Activated naive CD8-positive, alpha-beta T cell treated with anti-CD3 and anti-CD28 coated beads, Interleukin-2, amount 50 U/mL, for 24 hours (primary cell): ENCODE measurements at regions not wholly inside any gene's neighbourhood (a gene's known extent, or its start where the extent isn't known, plus 50 kb on each side); places are given as distances from the start of the nearest gene placed in this dataset.

Experiments
- ATAC-seq: fragments of 150-1000 bp; cut with Tn5 transposase; one replicate; pipeline ENCODE4 v1.10.0; 2021
- DNase-seq: peaks from one replicate; pipeline ENCODE4 v3.0.0; 2021
- H3K27ac Mint-ChIP-seq: one replicate; pipeline ENCODE4 v1.8.0; 2021; ENCODE audit warnings: mild to moderate bottlenecking, mixed read lengths
- H3K27me3 Mint-ChIP-seq: one replicate; pipeline ENCODE4 v1.8.0; 2021; ENCODE audit warnings: mixed read lengths
- H3K36me3 Mint-ChIP-seq: one replicate; pipeline ENCODE4 v1.8.0; 2021; ENCODE audit warnings: low read depth, mixed read lengths
- H3K4me1 Mint-ChIP-seq: one replicate; pipeline ENCODE4 v1.8.0; 2021; ENCODE audit warnings: mixed read lengths
- H3K4me3 Mint-ChIP-seq: one replicate; pipeline ENCODE4 v1.8.0; 2021; ENCODE audit warnings: mild to moderate bottlenecking, moderate library complexity, mixed read lengths
- H3K9me3 Mint-ChIP-seq: one replicate; pipeline ENCODE4 v1.8.0; 2021; ENCODE audit warnings: mixed read lengths

DNA sequence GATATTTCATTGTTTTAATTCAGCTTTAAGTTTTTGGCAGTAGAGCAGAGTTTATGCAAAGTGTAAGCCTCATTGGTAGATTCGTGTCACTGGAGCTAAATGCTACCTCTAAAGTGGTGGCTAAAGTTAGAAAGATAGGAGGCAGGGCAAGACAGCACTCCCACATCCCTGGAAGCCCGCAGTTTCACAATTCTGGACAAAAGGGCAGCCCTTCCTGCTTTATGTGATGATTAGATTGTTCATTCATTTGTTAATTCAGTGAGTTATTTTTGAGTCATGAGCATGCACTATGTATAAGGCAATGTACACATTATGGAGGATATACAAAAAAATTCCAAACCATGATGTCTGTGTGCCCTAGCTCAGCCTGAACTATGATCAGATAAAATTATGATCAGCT is 52.1 kb upstream of the EIF3M start:
- H3K36me3 Mint-ChIP-seq, result no peaks in the 10 kb centered on the region

DNA sequence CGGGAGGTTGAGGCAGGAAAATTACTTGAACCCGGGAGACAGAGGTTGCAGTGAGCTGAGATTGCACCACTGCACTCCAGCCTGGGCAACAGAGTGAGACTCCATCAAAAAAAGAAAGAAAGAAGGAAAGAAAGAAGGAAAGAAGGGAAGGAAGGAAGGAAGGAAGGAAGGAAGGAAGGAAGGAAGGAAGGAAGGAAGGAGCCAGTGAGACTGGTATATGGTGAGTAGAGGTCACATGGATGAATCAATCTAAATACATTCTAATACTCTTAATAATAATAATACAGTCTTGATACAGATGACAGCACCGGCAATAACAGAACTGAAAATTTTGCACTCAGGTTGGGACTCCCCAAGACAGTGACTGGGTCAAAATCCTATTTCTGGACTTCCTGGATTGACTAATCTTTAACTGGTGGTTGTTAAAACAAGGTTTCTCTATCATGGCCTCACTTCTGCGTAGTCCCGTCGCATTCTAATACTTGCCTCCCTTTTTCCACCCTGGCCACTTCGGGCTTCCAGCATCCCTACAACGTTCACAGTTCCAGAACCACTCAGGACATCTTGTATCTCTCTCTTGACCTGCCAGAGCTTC is 53.5 kb upstream of the EIF3M start:
- no peaks in the 10 kb centered on the region for H3K9me3 Mint-ChIP-seq
- no peaks in the 10 kb centered on the region for H3K36me3 Mint-ChIP-seq
- H3K4me3 Mint-ChIP-seq, result no peak overlapping the region
- ATAC-seq, result no peak
- DNase-seq, result no peak
- H3K27ac Mint-ChIP-seq, result no peak overlapping the region
- H3K27me3 Mint-ChIP-seq, result peaks cover 2% of the 10 kb centered on the region
- H3K4me1 Mint-ChIP-seq, result no peaks in the 10 kb centered on the region

More for the DNA sequence above, 52.1 kb upstream of the EIF3M start:
- no peak for DNase-seq
- Mint-ChIP-seq H3K27ac (no peak overlapping the region), H3K9me3 (no peaks in the 10 kb centered on the region), H3K27me3 (peaks cover 3% of the 10 kb centered on the region), H3K4me1 (no peaks in the 10 kb centered on the region), H3K4me3 (no peak overlapping the region)
- no peak for ATAC-seq

DNA sequence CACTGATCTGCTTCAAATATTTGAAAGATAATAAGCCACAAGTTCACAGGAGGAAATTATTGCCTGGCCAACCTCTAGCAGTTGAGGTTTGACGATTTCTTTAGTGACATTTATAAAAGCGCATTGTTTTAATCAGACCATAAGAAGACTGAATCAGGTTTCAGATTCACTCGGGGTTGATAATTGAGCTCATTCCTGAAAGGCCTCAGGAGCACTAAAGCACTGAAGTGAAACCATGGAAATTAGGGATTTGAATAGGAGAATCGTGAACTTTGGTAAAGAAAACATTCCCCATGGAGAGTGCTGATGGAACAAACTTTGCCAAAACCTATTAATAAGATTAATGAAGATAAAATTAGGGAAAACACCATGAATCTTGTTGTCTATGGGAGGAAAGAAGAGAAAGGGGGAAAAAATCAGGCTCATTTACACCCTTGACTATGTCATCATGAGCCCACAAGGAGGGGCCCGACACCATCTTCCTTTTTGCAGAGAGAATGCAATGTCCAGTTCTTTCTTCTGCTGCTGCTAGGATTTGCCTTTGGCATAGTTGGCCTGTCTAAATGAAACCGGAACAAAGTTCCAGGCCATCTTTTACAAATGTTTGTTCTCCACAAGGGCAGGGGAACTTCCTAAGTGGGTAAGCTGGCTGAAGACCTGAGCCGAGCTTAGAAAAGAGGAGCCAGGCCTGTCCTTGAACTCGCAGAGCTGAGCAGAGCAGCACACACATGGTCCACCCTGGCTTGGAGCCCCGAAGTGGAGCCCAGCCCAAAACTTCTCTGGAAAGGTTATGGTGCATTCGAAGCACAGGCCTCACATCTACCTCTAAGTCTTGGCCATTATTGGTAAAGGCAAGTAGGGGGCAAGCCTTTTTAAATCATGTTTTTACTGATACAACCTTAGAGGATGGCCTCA is 56.1 kb upstream of the EIF3M start:
- no peak overlapping the region for H3K4me3 Mint-ChIP-seq
- no peaks in the 10 kb centered on the region for H3K4me1 Mint-ChIP-seq
- H3K27me3 Mint-ChIP-seq, result peaks cover 2% of the 10 kb centered on the region
- no peak overlapping the region for H3K27ac Mint-ChIP-seq
- ATAC-seq (no peak), DNase-seq (no peak)
- no peaks in the 10 kb centered on the region for H3K9me3 Mint-ChIP-seq
- no peaks in the 10 kb centered on the region for H3K36me3 Mint-ChIP-seq

DNA sequence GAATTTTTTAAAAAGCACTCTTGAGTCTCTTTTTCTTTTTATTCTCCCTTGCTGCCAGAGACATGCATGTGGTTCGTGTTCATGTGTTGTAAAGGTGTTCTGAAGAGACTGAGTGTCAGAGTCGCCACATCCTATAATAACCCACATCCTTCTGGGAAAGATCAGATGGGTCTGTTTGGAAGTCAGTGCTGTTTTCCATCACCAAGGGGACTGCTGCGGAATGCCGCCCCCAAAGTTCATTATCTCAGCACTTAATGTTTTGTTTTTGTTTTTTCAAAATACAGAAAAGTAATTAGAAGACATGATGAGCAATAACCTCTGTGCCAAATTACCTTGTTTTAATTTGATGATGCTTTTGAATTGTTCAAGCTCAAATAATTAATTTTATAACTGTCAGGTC is 56.9 kb upstream of the EIF3M start:
- Mint-ChIP-seq H3K4me1 (no peaks in the 10 kb centered on the region), H3K9me3 (no peaks in the 10 kb centered on the region), H3K27me3 (peaks cover 2% of the 10 kb centered on the region), H3K36me3 (no peaks in the 10 kb centered on the region), H3K4me3 (no peak overlapping the region), H3K27ac (no peak overlapping the region)
- no peak for ATAC-seq
- no peak for DNase-seq

DNA sequence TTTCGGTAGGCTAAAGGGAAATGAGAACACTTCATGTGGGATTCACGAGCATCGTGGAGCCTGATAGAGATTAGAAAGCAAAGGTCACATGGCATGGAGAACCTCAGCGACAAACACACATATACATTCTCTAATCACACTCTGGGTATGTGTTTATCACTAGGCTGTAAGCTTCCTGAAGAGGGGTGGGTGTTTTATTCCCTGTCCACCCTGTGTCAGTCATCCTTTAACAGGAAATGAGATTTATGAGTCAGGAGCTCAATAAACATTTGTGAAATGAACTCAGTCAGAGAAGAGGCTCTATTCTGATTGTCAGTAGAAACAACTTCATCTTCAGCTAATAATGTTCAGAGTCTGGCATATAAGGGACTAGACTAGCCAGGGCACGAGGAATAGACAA is 71.7 kb upstream of the EIF3M start:
- H3K36me3 Mint-ChIP-seq, result no peaks in the 10 kb centered on the region
- no peak overlapping the region for H3K4me3 Mint-ChIP-seq
- ATAC-seq (peak; percentile 33), DNase-seq (no peak)
- H3K4me1 Mint-ChIP-seq, result no peaks in the 10 kb centered on the region
- no peaks in the 10 kb centered on the region for H3K9me3 Mint-ChIP-seq
- H3K27ac Mint-ChIP-seq, result no peak overlapping the region
- peaks cover 9% of the 10 kb centered on the region for H3K27me3 Mint-ChIP-seq

DNA sequence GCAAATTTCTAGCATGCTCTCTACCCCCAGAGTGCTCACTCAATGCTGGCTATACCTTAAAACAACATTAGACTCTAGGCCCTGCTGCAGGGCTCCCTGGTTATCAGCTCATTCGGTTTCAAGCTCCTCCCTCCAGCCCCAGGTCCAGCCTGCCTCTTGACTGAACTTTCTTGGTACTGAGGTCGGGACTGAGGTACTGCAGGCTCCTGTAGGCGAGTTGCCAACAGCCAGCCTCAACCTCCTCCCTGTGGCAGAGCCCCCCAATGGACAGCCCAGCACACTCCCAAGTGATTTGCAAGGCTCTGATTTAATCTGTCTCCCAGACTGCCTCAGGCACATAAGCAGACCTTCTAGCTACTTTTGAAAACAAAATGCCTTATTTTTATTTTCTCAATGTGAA is 73.6 kb upstream of the EIF3M start:
- DNase-seq, result no peak
- no peak overlapping the region for H3K4me3 Mint-ChIP-seq
- no peaks in the 10 kb centered on the region for H3K4me1 Mint-ChIP-seq

DNA sequence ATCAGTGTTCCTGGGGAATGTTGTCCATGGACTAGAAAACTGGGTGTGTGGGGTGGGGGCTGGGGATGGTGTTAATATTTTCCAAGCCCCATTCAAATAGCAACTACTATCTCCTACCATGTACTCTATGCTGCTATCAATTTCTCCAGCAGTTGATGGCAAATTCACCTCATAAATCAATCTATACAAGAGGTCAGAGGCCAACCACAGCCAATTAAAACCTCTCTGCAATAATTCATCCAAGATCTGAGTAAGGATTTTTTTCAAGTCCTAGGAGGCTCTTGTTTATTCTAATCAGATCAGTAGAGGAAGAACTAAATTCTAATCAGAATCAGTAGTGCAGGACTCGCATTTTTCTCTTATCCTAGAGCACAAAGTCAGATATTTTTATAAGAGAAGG is 73.4 kb upstream of the WT1 start:
- no peaks in the 10 kb centered on the region for H3K4me1 Mint-ChIP-seq
- peaks cover 10% of the 10 kb centered on the region for H3K27me3 Mint-ChIP-seq
- no peak overlapping the region for H3K27ac Mint-ChIP-seq
- ATAC-seq, result no peak
- no peaks in the 10 kb centered on the region for H3K9me3 Mint-ChIP-seq
- no peaks in the 10 kb centered on the region for H3K36me3 Mint-ChIP-seq
- H3K4me3 Mint-ChIP-seq, result no peak overlapping the region
- no peak for DNase-seq

More for the DNA sequence above, 73.6 kb upstream of the EIF3M start:
- H3K36me3 Mint-ChIP-seq, result no peaks in the 10 kb centered on the region
- no peak overlapping the region for H3K27ac Mint-ChIP-seq
- no peak for ATAC-seq
- H3K9me3 Mint-ChIP-seq, result no peaks in the 10 kb centered on the region
- H3K27me3 Mint-ChIP-seq, result peaks cover 9% of the 10 kb centered on the region

DNA sequence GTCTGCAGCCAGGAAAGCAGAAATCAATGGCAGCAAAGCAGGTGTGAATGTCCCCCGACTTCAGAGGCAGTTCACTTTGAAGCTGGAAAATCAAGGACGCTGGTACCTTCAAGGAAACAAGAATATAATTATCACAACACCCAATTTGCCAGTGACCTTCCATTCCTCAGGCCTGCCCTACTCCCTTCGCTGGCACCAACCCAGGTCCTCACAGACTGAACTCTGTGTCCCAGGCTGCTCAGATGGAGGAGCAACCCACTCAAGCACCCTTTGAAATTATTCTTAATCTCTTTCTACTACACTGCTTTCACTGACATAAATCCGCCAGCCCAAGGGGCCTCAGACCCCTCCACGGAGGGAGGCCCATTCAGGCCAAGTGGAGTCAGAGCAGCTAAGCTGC is 64.7 kb upstream of the WT1 start:
- Mint-ChIP-seq H3K27ac (no peak overlapping the region), H3K4me3 (no peak overlapping the region), H3K27me3 (peaks cover 3% of the 10 kb centered on the region), H3K36me3 (no peaks in the 10 kb centered on the region), H3K4me1 (no peaks in the 10 kb centered on the region), H3K9me3 (no peaks in the 10 kb centered on the region)
- ATAC-seq (no peak), DNase-seq (no peak)

DNA sequence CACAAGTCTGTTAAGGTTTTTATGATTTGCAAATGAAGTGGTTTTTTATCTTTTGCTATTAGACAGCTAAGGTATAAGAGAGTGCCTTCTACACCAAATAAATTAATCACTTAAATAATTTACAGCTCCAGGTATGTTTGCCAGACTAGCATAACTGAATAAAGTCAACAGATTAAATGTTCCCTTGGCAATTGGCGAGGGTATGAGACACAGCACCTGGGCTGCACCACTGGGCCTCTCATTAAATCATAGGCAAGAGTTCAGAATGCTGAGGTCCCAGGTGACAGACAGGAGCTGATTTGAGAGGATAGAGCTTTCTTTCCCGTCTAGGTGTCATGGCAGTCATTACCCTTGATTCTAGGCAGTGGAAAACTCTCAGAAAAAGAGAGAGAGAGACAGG is 62.6 kb upstream of the WT1 start:
- Mint-ChIP-seq H3K4me1 (no peaks in the 10 kb centered on the region), H3K9me3 (no peaks in the 10 kb centered on the region), H3K27ac (no peak overlapping the region), H3K4me3 (no peak overlapping the region), H3K36me3 (no peaks in the 10 kb centered on the region), H3K27me3 (no peaks in the 10 kb centered on the region)
- ATAC-seq (no peak), DNase-seq (no peak)

DNA sequence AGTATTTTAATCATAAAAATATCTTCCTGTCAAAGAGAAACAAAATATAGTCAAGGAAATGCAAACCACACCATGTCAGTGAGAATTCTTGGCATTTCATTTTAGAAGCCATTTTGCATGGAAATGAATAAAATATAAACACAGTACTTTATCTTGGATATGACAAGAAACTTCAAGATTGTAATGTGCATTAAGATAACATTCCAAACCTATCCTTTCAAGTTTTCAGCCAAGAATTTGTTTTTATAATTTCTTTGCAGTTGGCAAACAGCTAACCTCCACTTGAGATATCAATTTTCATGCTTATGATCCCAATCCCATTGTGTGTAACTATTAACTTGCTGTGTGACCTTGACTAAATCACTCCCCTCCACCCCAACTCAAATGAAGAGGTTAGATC is 59.3 kb upstream of the WT1 start:
- no peaks in the 10 kb centered on the region for H3K4me1 Mint-ChIP-seq
- no peak overlapping the region for H3K4me3 Mint-ChIP-seq
- ATAC-seq (no peak), DNase-seq (no peak)
- H3K27ac Mint-ChIP-seq, result no peak overlapping the region
- no peaks in the 10 kb centered on the region for H3K27me3 Mint-ChIP-seq
- no peaks in the 10 kb centered on the region for H3K9me3 Mint-ChIP-seq
- H3K36me3 Mint-ChIP-seq, result no peaks in the 10 kb centered on the region

DNA sequence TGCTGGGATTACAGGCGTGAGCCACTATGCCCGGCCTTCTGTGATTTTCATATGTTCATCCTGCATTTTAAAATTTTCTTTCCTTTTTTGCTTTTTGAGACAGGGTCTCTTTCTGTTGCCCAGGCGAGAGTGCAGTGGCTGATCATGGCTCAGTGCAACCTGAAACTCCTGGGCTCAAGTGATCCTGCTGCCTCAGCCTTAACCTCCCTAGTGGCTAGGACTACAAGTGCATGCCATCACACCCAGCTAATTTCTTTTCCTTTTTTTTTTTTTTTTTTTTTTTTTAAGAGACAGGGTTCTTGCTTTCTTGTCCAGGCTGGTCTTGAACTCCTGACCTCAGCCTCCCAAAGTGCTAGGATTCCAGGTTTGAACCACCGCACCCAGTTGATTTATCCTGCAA is 54.1 kb upstream of the WT1 start:
- H3K4me3 Mint-ChIP-seq, result no peak overlapping the region
- H3K27me3 Mint-ChIP-seq, result no peaks in the 10 kb centered on the region
- no peak for ATAC-seq

DNA sequence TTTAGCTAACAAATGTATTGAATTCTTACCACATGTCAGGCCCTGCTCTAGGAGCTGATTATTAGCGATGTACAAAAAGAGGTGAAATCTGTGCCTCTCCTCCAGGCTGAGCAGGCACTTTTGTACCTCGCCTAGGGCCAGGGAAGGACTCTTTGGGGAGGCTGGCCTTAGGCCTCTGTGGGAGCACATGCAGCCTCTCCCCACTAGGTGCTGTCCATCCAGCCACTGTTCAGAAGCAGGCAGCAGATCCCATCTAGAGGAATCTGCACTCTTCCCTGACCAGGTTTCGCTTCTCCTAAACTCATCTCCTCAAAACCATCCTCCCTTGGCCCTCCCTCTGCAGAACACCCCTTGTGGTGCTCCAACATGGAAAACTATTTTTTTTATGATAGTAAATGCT is 51.9 kb upstream of the WT1 start:
- no peaks in the 10 kb centered on the region for H3K4me1 Mint-ChIP-seq
- H3K27me3 Mint-ChIP-seq, result no peaks in the 10 kb centered on the region
- H3K4me3 Mint-ChIP-seq, result no peak overlapping the region
- no peak for DNase-seq
- no peaks in the 10 kb centered on the region for H3K36me3 Mint-ChIP-seq
- no peak overlapping the region for H3K27ac Mint-ChIP-seq
- ATAC-seq, result no peak
- no peaks in the 10 kb centered on the region for H3K9me3 Mint-ChIP-seq

More for the DNA sequence above, 54.1 kb upstream of the WT1 start:
- H3K36me3 Mint-ChIP-seq, result no peaks in the 10 kb centered on the region
- H3K9me3 Mint-ChIP-seq, result no peaks in the 10 kb centered on the region
- DNase-seq, result no peak
- H3K4me1 Mint-ChIP-seq, result no peaks in the 10 kb centered on the region
- H3K27ac Mint-ChIP-seq, result no peak overlapping the region

DNA sequence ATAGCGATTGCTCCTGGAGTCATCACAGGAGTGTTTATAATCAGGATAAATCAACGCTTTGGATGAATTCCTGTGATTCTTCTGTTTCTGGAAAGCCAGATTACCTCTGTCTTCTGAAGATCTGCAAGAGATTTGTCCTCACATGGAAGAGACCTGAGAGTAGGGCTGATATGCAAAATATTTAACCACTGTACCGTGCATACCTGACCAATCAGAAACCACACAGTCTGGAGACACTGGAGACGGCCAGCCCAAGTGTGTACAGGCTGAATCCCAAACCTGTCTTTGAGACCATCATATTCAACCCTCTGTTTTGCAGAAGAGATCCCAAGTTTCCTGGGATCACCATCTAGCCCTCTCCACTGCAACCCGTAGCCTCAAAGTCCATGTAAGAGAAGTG is 50.4 kb upstream of the WT1 start:
- no peaks in the 10 kb centered on the region for H3K9me3 Mint-ChIP-seq
- H3K4me1 Mint-ChIP-seq, result no peaks in the 10 kb centered on the region
- H3K27me3 Mint-ChIP-seq, result no peaks in the 10 kb centered on the region
- H3K4me3 Mint-ChIP-seq, result no peak overlapping the region
- no peak overlapping the region for H3K27ac Mint-ChIP-seq
- DNase-seq (no peak), ATAC-seq (no peak)
- no peaks in the 10 kb centered on the region for H3K36me3 Mint-ChIP-seq
